CD8-positive, alpha-beta memory T cell (primary cell): ENCODE measurements at regions not wholly inside any gene's neighbourhood (a gene's known extent, or its start where the extent isn't known, plus 50 kb on each side); places are given as distances from the start of the nearest gene placed in this dataset.

ENCODE experiments used
- CTCF ChIA-PET: fragments of 350-600 bp; sonication (Branson Sonifier 250); formaldehyde crosslinking; loops from one replicate; lab custom pipeline; 2021; ENCODE audit warnings: antibody characterized with exemption; lab: Charles Lee
- POLR2A ChIA-PET: fragments of 350-600 bp; sonication (Branson Sonifier 250); formaldehyde crosslinking; loops from one replicate; lab custom pipeline; 2021; ENCODE audit warnings: antibody characterized with exemption; lab: Charles Lee
- DNase-seq, 5 donors: peaks; one replicate each; pipeline versions ENCODE4 v3.0.0 to v3.0.0-alpha.2; 2020 to 2022; ENCODE audit warnings: mixed read lengths in 1 of 5
- H3K27ac ChIP-seq: one replicate; pipeline ENCODE4 v1.7.0; 2013; ENCODE audit warnings: low read depth, mild to moderate bottlenecking, low read length, moderate library complexity
- H3K27me3 ChIP-seq: 2 replicates; pipeline ENCODE4 v1.7.0; 2013; ENCODE audit warnings: low read length, mild to moderate bottlenecking; ENCODE audit not compliant: insufficient read depth, poor library complexity, severe bottlenecking
- H3K36me3 ChIP-seq: 2 replicates; pipeline ENCODE4 v1.7.0; 2013; ENCODE audit warnings: mild to moderate bottlenecking, low read length, moderate library complexity; ENCODE audit not compliant: insufficient read depth
- H3K4me1 ChIP-seq: 2 replicates; pipeline ENCODE4 v1.7.0; 2013; ENCODE audit warnings: mild to moderate bottlenecking, low read length, moderate library complexity; ENCODE audit not compliant: insufficient read depth
- H3K4me3 ChIP-seq: 2 replicates; pipeline ENCODE4 v1.7.0; 2013; ENCODE audit warnings: mild to moderate bottlenecking, low read length
- H3K9me3 ChIP-seq: 2 replicates; pipeline ENCODE4 v1.7.0; 2013; ENCODE audit warnings: mild to moderate bottlenecking, low read length
- H3K27ac Mint-ChIP-seq, 8 donors: one replicate each; pipeline ENCODE4 v1.8.0; 2020 to 2021; ENCODE audit warnings: mixed read lengths in 8 of 8, mild to moderate bottlenecking in 6 of 8, inconsistent platforms in 3 of 8, moderate library complexity in 3 of 8
- H3K27me3 Mint-ChIP-seq, 2 donors: one replicate each; pipeline ENCODE4 v1.8.0; 2020 to 2021; ENCODE audit warnings: mixed read lengths in 2 of 2, mild to moderate bottlenecking in 1 of 2, moderate library complexity in 1 of 2
- H3K36me3 Mint-ChIP-seq, 3 donors: one replicate each; pipeline ENCODE4 v1.8.0; 2020 to 2021; ENCODE audit warnings: mixed read lengths in 3 of 3, inconsistent platforms in 1 of 3, mild to moderate bottlenecking in 1 of 3
- H3K4me1 Mint-ChIP-seq, 3 donors: one replicate each; pipeline ENCODE4 v1.8.0; 2020 to 2021; ENCODE audit warnings: mixed read lengths in 3 of 3, inconsistent platforms in 1 of 3, mild to moderate bottlenecking in 1 of 3
- H3K4me3 Mint-ChIP-seq, 7 donors: one replicate each; pipeline ENCODE4 v1.8.0; 2020 to 2021; ENCODE audit warnings: mixed read lengths in 7 of 7, mild to moderate bottlenecking in 6 of 7, moderate library complexity in 4 of 7, inconsistent platforms in 2 of 7
- H3K9me3 Mint-ChIP-seq, 5 donors: one replicate each; pipeline ENCODE4 v1.8.0; 2020 to 2022; ENCODE audit warnings: mixed read lengths in 5 of 5, mild to moderate bottlenecking in 3 of 5, moderate library complexity in 2 of 5, inconsistent platforms in 1 of 5

GRCh38 chr3:80215191-80215590 lies 447.4 kb upstream of the ROBO1 start:
- ChIA-PET CTCF (no interaction called here), POLR2A (no interaction called here)
- Histone ChIP-seq H3K4me1 (no peaks in the 10 kb centered on the region), H3K36me3 (no peaks in the 10 kb centered on the region), H3K4me3 (no peak overlapping the region), H3K27me3 (no peaks in the 10 kb centered on the region), H3K27ac (no peak overlapping the region), H3K9me3 (no peaks in the 10 kb centered on the region)
- Mint-ChIP-seq H3K4me1 (no peaks in the 10 kb centered on the region), H3K27ac (no peak overlapping the region), H3K27me3 (no peaks in the 10 kb centered on the region), H3K9me3 (peaks cover 2 to 17% (median 3%) of the 10 kb centered on the region in 5 donors), H3K36me3 (no peaks in the 10 kb centered on the region), H3K4me3 (no peak overlapping the region)
- no peak for DNase-seq

- Mint-ChIP-seq H3K4me1 (no peaks in the 10 kb centered on the region), H3K4me3 (no peak overlapping the region), H3K27me3 (no peaks in the 10 kb centered on the region), H3K9me3 (peaks cover 3 to 19% (median 6%) of the 10 kb centered on the region in 5 donors), H3K36me3 (no peaks in the 10 kb centered on the region), H3K27ac (no peak overlapping the region)
- DNase-seq, result no peak
- H3K4me1 ChIP-seq, result no peaks in the 10 kb centered on the region
- H3K9me3 ChIP-seq, result no peaks in the 10 kb centered on the region
- ChIA-PET POLR2A (no interaction called here), CTCF (no interaction called here)
- no peak overlapping the region for H3K4me3 ChIP-seq
- H3K36me3 ChIP-seq, result no peaks in the 10 kb centered on the region
- H3K27ac ChIP-seq, result no peak overlapping the region
- no peaks in the 10 kb centered on the region for H3K27me3 ChIP-seq
Measured at GRCh38 chr3:80213086-80213485, 445.3 kb upstream of the ROBO1 start.

GRCh38 chr3:80192936-80193335 lies 425.1 kb upstream of the ROBO1 start:
- Histone ChIP-seq H3K27ac (no peak overlapping the region), H3K4me3 (no peak overlapping the region), H3K27me3 (no peaks in the 10 kb centered on the region), H3K36me3 (no peaks in the 10 kb centered on the region), H3K9me3 (no peaks in the 10 kb centered on the region), H3K4me1 (no peaks in the 10 kb centered on the region)
- ChIA-PET CTCF (no interaction called here), POLR2A (no interaction called here)
- no peaks in the 10 kb centered on the region for H3K27me3 Mint-ChIP-seq
- H3K4me1 Mint-ChIP-seq, result no peaks in the 10 kb centered on the region
- no peak overlapping the region for H3K4me3 Mint-ChIP-seq
- H3K9me3 Mint-ChIP-seq, result peaks cover 7 to 26% (median 19%) of the 10 kb centered on the region in 5 donors
- no peaks in the 10 kb centered on the region for H3K36me3 Mint-ChIP-seq
- DNase-seq, result no peak
- no peak overlapping the region for H3K27ac Mint-ChIP-seq

- H3K27me3 Mint-ChIP-seq, result no peaks in the 10 kb centered on the region
- Histone ChIP-seq H3K27me3 (no peaks in the 10 kb centered on the region), H3K4me3 (no peak overlapping the region), H3K9me3 (no peaks in the 10 kb centered on the region), H3K27ac (no peak overlapping the region), H3K4me1 (no peaks in the 10 kb centered on the region), H3K36me3 (no peaks in the 10 kb centered on the region)
- ChIA-PET CTCF (no interaction called here), POLR2A (no interaction called here)
- no peak overlapping the region for H3K4me3 Mint-ChIP-seq
- H3K9me3 Mint-ChIP-seq, result peaks cover 5 to 33% (median 17%) of the 10 kb centered on the region in 5 donors
- H3K4me1 Mint-ChIP-seq, result no peaks in the 10 kb centered on the region
- no peaks in the 10 kb centered on the region for H3K36me3 Mint-ChIP-seq
- DNase-seq, result no peak
- no peak overlapping the region for H3K27ac Mint-ChIP-seq
Measured at GRCh38 chr3:80190051-80190450, 422.3 kb upstream of the ROBO1 start.

GRCh38 chr3:80187981-80188380 lies 420.2 kb upstream of the ROBO1 start:
- Mint-ChIP-seq H3K9me3 (peaks cover 2 to 39% (median 12%) of the 10 kb centered on the region in 5 donors), H3K27ac (no peak overlapping the region), H3K4me1 (no peaks in the 10 kb centered on the region), H3K27me3 (no peaks in the 10 kb centered on the region), H3K4me3 (no peak overlapping the region), H3K36me3 (no peaks in the 10 kb centered on the region)
- ChIA-PET POLR2A (no interaction called here), CTCF (no interaction called here)
- Histone ChIP-seq H3K4me1 (no peaks in the 10 kb centered on the region), H3K27me3 (no peaks in the 10 kb centered on the region), H3K36me3 (no peaks in the 10 kb centered on the region), H3K9me3 (no peaks in the 10 kb centered on the region), H3K27ac (no peak overlapping the region), H3K4me3 (no peak overlapping the region)
- no peak for DNase-seq

- H3K4me3 Mint-ChIP-seq, result no peak overlapping the region
- Histone ChIP-seq H3K36me3 (no peaks in the 10 kb centered on the region), H3K9me3 (no peaks in the 10 kb centered on the region), H3K27ac (no peak overlapping the region), H3K4me3 (no peak overlapping the region), H3K4me1 (no peaks in the 10 kb centered on the region), H3K27me3 (no peaks in the 10 kb centered on the region)
- POLR2A ChIA-PET, result no interaction called here
- no peaks in the 10 kb centered on the region for H3K27me3 Mint-ChIP-seq
- H3K36me3 Mint-ChIP-seq, result peaks cover 0 to 2% (median 0%) of the 10 kb centered on the region in 3 donors
- peaks cover 3 to 38% (median 9%) of the 10 kb centered on the region in 5 donors for H3K9me3 Mint-ChIP-seq
- CTCF ChIA-PET, result no interaction called here
- no peak for DNase-seq
- no peak overlapping the region for H3K27ac Mint-ChIP-seq
- no peaks in the 10 kb centered on the region for H3K4me1 Mint-ChIP-seq
Measured at GRCh38 chr3:80159990-80160506, 392.2 kb upstream of the ROBO1 start.

GRCh38 chr3:80158332-80158731 lies 390.5 kb upstream of the ROBO1 start:
- no peaks in the 10 kb centered on the region for H3K27me3 Mint-ChIP-seq
- DNase-seq, result no peak
- H3K9me3 Mint-ChIP-seq, result peaks cover 3 to 50% (median 12%) of the 10 kb centered on the region in 5 donors
- CTCF ChIA-PET, result no interaction called here
- Histone ChIP-seq H3K9me3 (no peaks in the 10 kb centered on the region), H3K4me1 (no peaks in the 10 kb centered on the region), H3K36me3 (no peaks in the 10 kb centered on the region), H3K27ac (no peak overlapping the region), H3K4me3 (no peak overlapping the region), H3K27me3 (no peaks in the 10 kb centered on the region)
- H3K36me3 Mint-ChIP-seq, result peaks cover 0 to 2% (median 0%) of the 10 kb centered on the region in 3 donors
- no peak overlapping the region for H3K27ac Mint-ChIP-seq
- H3K4me1 Mint-ChIP-seq, result no peaks in the 10 kb centered on the region
- POLR2A ChIA-PET, result no interaction called here
- no peak overlapping the region for H3K4me3 Mint-ChIP-seq

- Mint-ChIP-seq H3K4me3 (no peak overlapping the region), H3K27ac (no peak overlapping the region), H3K27me3 (no peaks in the 10 kb centered on the region), H3K36me3 (peaks cover 0 to 2% (median 0%) of the 10 kb centered on the region in 3 donors), H3K9me3 (peaks cover 4 to 57% (median 18%) of the 10 kb centered on the region in 5 donors), H3K4me1 (no peaks in the 10 kb centered on the region)
- H3K4me1 ChIP-seq, result no peaks in the 10 kb centered on the region
- H3K4me3 ChIP-seq, result no peak overlapping the region
- no peak for DNase-seq
- H3K36me3 ChIP-seq, result no peaks in the 10 kb centered on the region
- ChIA-PET POLR2A (no interaction called here), CTCF (no interaction called here)
- no peaks in the 10 kb centered on the region for H3K9me3 ChIP-seq
- no peaks in the 10 kb centered on the region for H3K27me3 ChIP-seq
- no peak overlapping the region for H3K27ac ChIP-seq
Measured at GRCh38 chr3:80157546-80157945, 389.7 kb upstream of the ROBO1 start.

GRCh38 chr3:80152692-80153091 lies 384.9 kb upstream of the ROBO1 start:
- Histone ChIP-seq H3K27ac (no peak overlapping the region), H3K9me3 (no peaks in the 10 kb centered on the region), H3K4me3 (no peak overlapping the region), H3K36me3 (no peaks in the 10 kb centered on the region), H3K27me3 (no peaks in the 10 kb centered on the region), H3K4me1 (no peaks in the 10 kb centered on the region)
- ChIA-PET CTCF (no interaction called here), POLR2A (no interaction called here)
- Mint-ChIP-seq H3K27ac (no peak overlapping the region), H3K9me3 (peaks cover 9 to 46% (median 31%) of the 10 kb centered on the region in 5 donors), H3K27me3 (no peaks in the 10 kb centered on the region), H3K36me3 (no peaks in the 10 kb centered on the region), H3K4me1 (no peaks in the 10 kb centered on the region), H3K4me3 (no peak overlapping the region)
- no peak for DNase-seq
